PC-9 (cell line): ENCODE measurements at regions not wholly inside any gene's neighbourhood (a gene's known extent, or its start where the extent isn't known, plus 50 kb on each side); places are given as distances from the start of the nearest gene placed in this dataset.
"Not testable (repeated sequence)": the region's sequence is repeated elsewhere in the genome, so short reads cannot be mapped to it uniquely, and the experiment has no call there.

Source experiments
- BruUV-seq: library from RNA; stranded (reverse); fragments of 400-500 nt; replicated peaks from 2 replicates; lab custom pipeline; 2021; lab: Mats Ljungman, UMichigan
- CTCF ChIA-PET: fragments of 300-600 bp; sonication (Branson Sonifier 250); formaldehyde crosslinking; loops from one replicate; lab custom pipeline; 2022; ENCODE audit warnings: antibody characterized with exemption; lab: Charles Lee
- POLR2A ChIA-PET: fragments of 300-600 bp; sonication (Branson Sonifier 250); formaldehyde crosslinking; loops from one replicate; lab custom pipeline; 2022; ENCODE audit warnings: antibody characterized with exemption; ENCODE audit not compliant: unreplicated experiment; lab: Charles Lee
- DNase-seq, 2 experiments: peaks; one replicate each; pipeline versions ENCODE4 v3.0.0 to v3.0.0-alpha.2; 2015 to 2022; ENCODE audit warnings: mixed read lengths in 1 of 2
- H2AFZ ChIP-seq: fragments of 200-600 bp; sonication (generic); 2 replicates; pipeline ENCODE4 v1.8.1; 2017; ENCODE audit warnings: antibody characterized with exemption
- H3F3A ChIP-seq: fragments of 200-600 bp; sonication (generic); 2 replicates; pipeline ENCODE4 v1.8.1; 2017; ENCODE audit warnings: antibody characterized with exemption, mild to moderate bottlenecking, low read depth; ENCODE audit not compliant: insufficient read depth
- H3K27ac ChIP-seq: fragments of 200-600 bp; sonication (generic); 2 replicates; pipeline ENCODE4 v1.6.1; 2016; ENCODE audit warnings: mixed run types
- H3K27me3 ChIP-seq: fragments of 200-600 bp; sonication (generic); 2 replicates; pipeline ENCODE4 v1.6.1; 2016; ENCODE audit warnings: low read depth, mixed run types; ENCODE audit not compliant: insufficient read depth
- H3K36me3 ChIP-seq: fragments of 200-600 bp; sonication (generic); 2 replicates; pipeline ENCODE4 v1.6.1; 2016; ENCODE audit warnings: low read depth, mixed run types
- H3K4me1 ChIP-seq: fragments of 200-600 bp; sonication (generic); replicated peaks from 2 replicates; pipeline ENCODE4 v1.6.1; 2016; ENCODE audit warnings: mixed run types; ENCODE audit not compliant: insufficient read depth
- H3K4me2 ChIP-seq: fragments of 200-600 bp; sonication (generic); 2 replicates; pipeline ENCODE4 v1.6.1; 2017; ENCODE audit warnings: mixed run types
- H3K4me3 ChIP-seq: fragments of 200-600 bp; sonication (generic); 2 replicates; pipeline ENCODE4 v1.6.1; 2016; ENCODE audit warnings: mixed run types
- H3K79me2 ChIP-seq: fragments of 200-600 bp; sonication (generic); 2 replicates; pipeline ENCODE4 v1.6.1; 2017; ENCODE audit warnings: low read depth, mixed run types
- H3K9me2 ChIP-seq: fragments of 200-600 bp; sonication (generic); 2 replicates; pipeline ENCODE4 v1.8.1; 2017; ENCODE audit warnings: mild to moderate bottlenecking; ENCODE audit not compliant: insufficient read depth
- H3K9me3 ChIP-seq: fragments of 200-600 bp; sonication (generic); 2 replicates; pipeline ENCODE4 v1.8.1; 2016; ENCODE audit warnings: low read depth; ENCODE audit not compliant: insufficient read depth
- H4K20me1 ChIP-seq: fragments of 200-600 bp; sonication (generic); 2 replicates; pipeline ENCODE4 v1.8.1; 2017; ENCODE audit not compliant: insufficient read depth
- intact Hi-C: fragments of 100-400 bp; cut with micrococcal nuclease; formaldehyde crosslinking; loops from one replicate; pipeline ENCODE4 v1.10.0; 2022; ENCODE audit not compliant: unreplicated experiment

GRCh38 chr2:87602728-87603127, 145.2 kb upstream of the PLGLB2 start:
- H3K9me3 ChIP-seq: not testable (repeated sequence)

GRCh38 chr2:87603418-87604278, 144.2 kb upstream of the PLGLB2 start:
- H3K4me2 ChIP-seq, H3K9me3 ChIP-seq, H3K36me3 ChIP-seq, intact Hi-C loops, H4K20me1 ChIP-seq, H3K4me3 ChIP-seq, H3K4me1 ChIP-seq, H3K9me2 ChIP-seq, BruUV-seq, POLR2A ChIA-PET, H3F3A ChIP-seq, H3K27ac ChIP-seq, H3K27me3 ChIP-seq, H2AFZ ChIP-seq, H3K79me2 ChIP-seq, CTCF ChIA-PET: not testable (repeated sequence)
- DNase-seq: peak in 1 of 2 experiments; percentile 13

More at GRCh38 chr2:87602728-87603127, 145.2 kb upstream of the PLGLB2 start:
- POLR2A ChIA-PET, H3K79me2 ChIP-seq, intact Hi-C loops, H3K27me3 ChIP-seq, H2AFZ ChIP-seq, H3K4me3 ChIP-seq, H3K4me1 ChIP-seq, H4K20me1 ChIP-seq, H3K4me2 ChIP-seq, DNase-seq, H3K36me3 ChIP-seq, H3K9me2 ChIP-seq, H3K27ac ChIP-seq, CTCF ChIA-PET, BruUV-seq, H3F3A ChIP-seq: not testable (repeated sequence)

DNA sequence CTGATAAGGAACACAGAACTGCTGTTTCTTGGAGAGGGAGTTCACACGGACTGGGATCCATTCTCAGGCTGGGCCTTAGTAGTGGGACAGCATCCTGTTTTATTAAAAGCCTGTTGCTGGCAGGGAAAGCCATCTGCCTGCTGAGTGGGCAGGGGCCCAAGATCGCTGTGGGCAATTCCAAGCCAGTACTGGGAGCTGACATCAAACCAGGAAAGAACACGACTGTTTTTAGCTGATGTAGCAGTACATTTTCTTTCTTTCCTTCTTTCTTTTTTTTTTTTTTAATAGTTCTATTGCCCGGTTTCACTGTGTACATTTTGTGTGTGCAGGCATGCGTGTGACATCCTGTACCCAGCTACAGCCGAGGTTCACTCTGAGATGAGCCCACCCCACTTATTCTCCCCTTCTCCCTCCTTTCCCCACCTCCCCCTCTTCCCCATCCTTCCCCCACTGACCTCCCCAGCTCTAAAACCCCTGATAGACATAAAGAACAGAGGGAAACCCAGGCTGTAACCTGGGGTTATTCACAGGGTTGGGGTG, 143.5 kb upstream of the PLGLB2 start:
- H3K4me3 ChIP-seq, H3F3A ChIP-seq, H3K36me3 ChIP-seq, H3K9me3 ChIP-seq, DNase-seq, H3K4me1 ChIP-seq, H3K27ac ChIP-seq, H3K9me2 ChIP-seq, H4K20me1 ChIP-seq, H3K79me2 ChIP-seq, CTCF ChIA-PET, BruUV-seq, intact Hi-C loops, H3K4me2 ChIP-seq, H3K27me3 ChIP-seq, H2AFZ ChIP-seq, POLR2A ChIA-PET: not testable (repeated sequence)

DNA sequence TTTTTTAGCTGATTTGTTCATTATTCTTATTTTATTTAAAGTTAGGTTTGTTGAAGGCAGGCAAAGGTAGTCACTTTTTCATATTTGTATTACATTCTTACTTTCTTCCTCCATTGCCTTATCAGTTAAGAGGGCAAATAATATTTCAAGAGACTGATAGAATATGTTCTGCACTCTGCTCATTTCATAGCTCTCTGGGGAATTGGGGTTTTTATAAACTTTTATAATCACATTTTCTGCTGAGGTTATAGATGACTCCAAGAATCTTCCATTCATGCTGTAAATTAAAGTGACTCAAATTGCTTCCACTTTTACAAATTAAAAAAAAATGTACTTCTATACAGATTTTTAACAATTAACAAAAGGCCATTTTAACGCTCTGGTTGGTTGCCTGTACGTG, 142.9 kb upstream of the PLGLB2 start:
- CTCF ChIA-PET, H3K9me3 ChIP-seq, H3K9me2 ChIP-seq, H3K79me2 ChIP-seq, H3K36me3 ChIP-seq, H3K4me2 ChIP-seq, BruUV-seq, H3K4me1 ChIP-seq, H3K4me3 ChIP-seq, H2AFZ ChIP-seq, H3F3A ChIP-seq, H3K27ac ChIP-seq, H4K20me1 ChIP-seq, intact Hi-C loops, DNase-seq, POLR2A ChIA-PET, H3K27me3 ChIP-seq: not testable (repeated sequence)

DNA sequence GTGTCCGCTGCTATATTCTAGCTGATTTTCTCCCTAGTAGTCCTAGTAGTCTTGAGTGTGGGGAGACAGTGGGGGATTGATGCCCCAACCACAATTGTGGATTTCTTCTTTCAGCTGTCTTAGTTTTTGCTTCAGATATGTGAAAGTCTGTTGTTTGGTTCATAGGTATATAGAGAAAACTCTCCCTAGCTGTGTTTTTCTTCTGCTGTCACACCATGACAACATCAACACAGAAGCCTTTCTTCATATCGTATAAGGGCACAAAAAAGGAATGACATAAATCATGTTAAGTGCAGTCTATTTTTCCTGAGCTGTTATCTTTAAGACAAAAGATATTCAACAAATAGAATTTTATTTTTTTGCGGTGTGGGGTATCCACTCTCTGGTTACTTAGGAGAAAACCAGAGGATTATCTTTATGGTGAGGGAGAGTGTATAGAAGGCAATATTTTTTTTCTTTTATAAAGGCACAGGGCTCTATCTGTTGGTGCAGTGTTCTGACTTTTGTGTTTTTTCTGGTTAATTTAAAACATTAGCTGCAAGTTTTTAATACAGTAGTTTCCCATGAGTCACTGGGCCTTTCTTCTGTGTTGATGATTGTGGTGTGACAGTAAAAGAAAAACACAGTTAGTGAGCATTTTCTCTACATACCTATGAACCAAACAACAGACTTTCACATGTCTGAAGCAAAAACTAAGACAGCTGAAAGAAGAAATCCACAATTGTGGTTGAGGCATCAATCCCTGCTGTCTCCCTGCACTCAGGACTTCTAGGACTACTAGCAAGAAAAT, 139.3 kb upstream of the PLGLB2 start:
- H4K20me1 ChIP-seq, H3K27ac ChIP-seq, H3K9me3 ChIP-seq, BruUV-seq, H3K4me2 ChIP-seq, DNase-seq, H2AFZ ChIP-seq, H3K4me1 ChIP-seq, H3K9me2 ChIP-seq, H3K36me3 ChIP-seq, H3K27me3 ChIP-seq, H3K4me3 ChIP-seq, CTCF ChIA-PET, POLR2A ChIA-PET, H3K79me2 ChIP-seq, intact Hi-C loops, H3F3A ChIP-seq: not testable (repeated sequence)

GRCh38 chr2:87610974-87611373, 136.9 kb upstream of the PLGLB2 start:
- H3K9me3 ChIP-seq, H3K36me3 ChIP-seq, H3K27me3 ChIP-seq, POLR2A ChIA-PET, H4K20me1 ChIP-seq, H3F3A ChIP-seq, H3K27ac ChIP-seq, DNase-seq, CTCF ChIA-PET, H3K79me2 ChIP-seq, BruUV-seq, H3K9me2 ChIP-seq, H2AFZ ChIP-seq, H3K4me1 ChIP-seq, intact Hi-C loops, H3K4me2 ChIP-seq, H3K4me3 ChIP-seq: not testable (repeated sequence)

DNA sequence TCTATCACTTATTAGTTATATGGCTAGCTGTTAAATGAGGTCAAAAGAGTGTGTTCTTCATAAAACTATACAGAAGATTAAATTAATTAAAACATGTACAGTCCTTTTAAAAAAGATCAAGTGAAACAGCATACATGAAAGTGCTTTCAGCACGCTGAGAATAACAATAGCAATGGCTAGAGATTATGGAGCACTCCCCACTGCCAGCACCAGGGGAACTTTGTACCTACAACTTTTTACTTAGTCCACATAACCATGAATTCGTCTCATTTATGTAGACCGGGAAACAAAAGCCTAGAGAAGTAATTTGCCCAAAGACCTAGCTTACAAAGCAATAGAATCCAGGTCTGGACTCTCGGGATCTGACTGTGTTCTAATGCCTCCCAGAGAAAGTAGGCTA, 136.5 kb upstream of the PLGLB2 start:
- H3K4me2 ChIP-seq, CTCF ChIA-PET, BruUV-seq, H4K20me1 ChIP-seq, H3F3A ChIP-seq, H3K9me3 ChIP-seq, H2AFZ ChIP-seq, H3K4me3 ChIP-seq, H3K79me2 ChIP-seq, H3K27ac ChIP-seq, DNase-seq, H3K9me2 ChIP-seq, intact Hi-C loops, H3K27me3 ChIP-seq, H3K4me1 ChIP-seq, POLR2A ChIA-PET, H3K36me3 ChIP-seq: not testable (repeated sequence)
